ENCODE measurements at regions not wholly inside any gene's neighbourhood (a gene's known extent, or its start where the extent isn't known, plus 50 kb on each side); places are given as distances from the start of the nearest gene placed in this dataset.

GRCh38 chr12:40557980-40558379 lies 134.3 kb upstream of the CNTN1 start:
- no peak for DNase-seq

GRCh38 chr12:40559865-40560264 lies 132.4 kb upstream of the CNTN1 start:
- no peak for DNase-seq

- no peak for DNase-seq
Measured at GRCh38 chr12:40560848-40561247, 131.4 kb upstream of the CNTN1 start.

GRCh38 chr12:40561395-40561966 lies 130.8 kb upstream of the CNTN1 start:
- no peak for DNase-seq

- no peak for DNase-seq
Measured at GRCh38 chr12:40565029-40565633, 127.1 kb upstream of the CNTN1 start.

- no peak for DNase-seq
Measured at GRCh38 chr12:40566271-40566670, 126.0 kb upstream of the CNTN1 start.

- no peak for DNase-seq
Measured at GRCh38 chr12:40569626-40570179, 122.5 kb upstream of the CNTN1 start.

- DNase-seq = no peak
Measured at GRCh38 chr12:40573024-40573423, 119.2 kb upstream of the CNTN1 start.

GRCh38 chr12:40575987-40576386 lies 116.3 kb upstream of the CNTN1 start:
- no peak for DNase-seq

- no peak for DNase-seq
Measured at GRCh38 chr12:40577834-40578233, 114.4 kb upstream of the CNTN1 start.

GRCh38 chr12:40579687-40580086 lies 112.6 kb upstream of the CNTN1 start:
- no peak for DNase-seq

GRCh38 chr12:40580346-40580745 lies 111.9 kb upstream of the CNTN1 start:
- no peak for DNase-seq

- DNase-seq = no peak
Measured at GRCh38 chr12:40581889-40582288, 110.3 kb upstream of the CNTN1 start.

GRCh38 chr12:40583743-40584142 lies 108.5 kb upstream of the CNTN1 start:
- DNase-seq = no peak

- DNase-seq = no peak
Measured at GRCh38 chr12:40584763-40585162, 107.5 kb upstream of the CNTN1 start.

- no peak for DNase-seq
Measured at GRCh38 chr12:40586823-40587222, 105.4 kb upstream of the CNTN1 start.

- no peak for DNase-seq
Measured at GRCh38 chr12:40587421-40587820, 104.8 kb upstream of the CNTN1 start.

- DNase-seq = no peak
Measured at GRCh38 chr12:40587970-40588369, 104.3 kb upstream of the CNTN1 start.

- no peak for DNase-seq
Measured at GRCh38 chr12:40597133-40597532, 95.1 kb upstream of the CNTN1 start.

GRCh38 chr12:40598073-40598472 lies 94.2 kb upstream of the CNTN1 start:
- DNase-seq = no peak

- no peak for DNase-seq
Measured at GRCh38 chr12:40602562-40602961, 89.7 kb upstream of the CNTN1 start.

GRCh38 chr12:40614923-40615322 lies 77.3 kb upstream of the CNTN1 start:
- DNase-seq = no peak

- no peak for DNase-seq
Measured at GRCh38 chr12:40615590-40615989, 76.6 kb upstream of the CNTN1 start.

GRCh38 chr12:40616383-40616915 lies 75.8 kb upstream of the CNTN1 start:
- DNase-seq = peak in 6 of 14 donors; percentile 1 to 28 (median 5)
